ENCODE measurements at regions not wholly inside any gene's neighbourhood (a gene's known extent, or its start where the extent isn't known, plus 50 kb on each side); places are given as distances from the start of the nearest gene placed in this dataset.
"Not testable (repeated sequence)": the region's sequence is repeated elsewhere in the genome, so short reads cannot be mapped to it uniquely, and the experiment has no call there.

GRCh38 chr11:100451801-100452460 is 235.2 kb upstream of the ARHGAP42 start:
- H3K9me3 ChIP-seq (ENCODE audit: control insufficient read depth in 2 of 3, low read length in 3 of 3); H3K27ac ChIP-seq (ENCODE audit: low read depth, low read length); H3K27ac Mint-ChIP-seq; POLR2A ChIA-PET; CTCF ChIA-PET; ATAC-seq; H3K27me3 Mint-ChIP-seq; H3K36me3 Mint-ChIP-seq; H3K4me3 Mint-ChIP-seq; H3K4me1 ChIP-seq (ENCODE audit: control insufficient read depth in 2 of 2, insufficient read depth in 2 of 2, low read length in 2 of 2); H3K27me3 ChIP-seq (ENCODE audit: control insufficient read depth in 2 of 2, insufficient read depth in 2 of 2, low read length in 2 of 2); H3K4me1 Mint-ChIP-seq; H3K36me3 ChIP-seq (ENCODE audit: control insufficient read depth in 2 of 3, insufficient read depth in 3 of 3, low read length in 3 of 3); H3K4me3 ChIP-seq (ENCODE audit: low read length); DNase-seq; intact Hi-C loops (cut with micrococcal nuclease): not testable (repeated sequence)
- H3K9me3 Mint-ChIP-seq, result peaks cover 4 to 17% (median 10%) of the 10 kb centered on the region in 11 donors

- Histone ChIP-seq H3K9me3 (ENCODE audit: control insufficient read depth in 2 of 3, low read length in 3 of 3) (no peaks in the 10 kb centered on the region), H3K36me3 (ENCODE audit: control insufficient read depth in 2 of 3, insufficient read depth in 3 of 3, low read length in 3 of 3) (no peaks in the 10 kb centered on the region), H3K4me1 (ENCODE audit: control insufficient read depth in 2 of 2, insufficient read depth in 2 of 2, low read length in 2 of 2) (no peaks in the 10 kb centered on the region), H3K27me3 (ENCODE audit: control insufficient read depth in 2 of 2, insufficient read depth in 2 of 2, low read length in 2 of 2) (no peaks in the 10 kb centered on the region), H3K4me3 (ENCODE audit: low read length) (no peak overlapping the region), H3K27ac (ENCODE audit: low read depth, low read length) (no peak overlapping the region)
- CTCF ChIA-PET, result no interaction called here
- intact Hi-C loops (cut with micrococcal nuclease), result no loop called here
- POLR2A ChIA-PET, result no interaction called here
- ATAC-seq, result no peak
- Mint-ChIP-seq H3K9me3 (peaks cover 4 to 21% (median 8%) of the 10 kb centered on the region in 11 donors), H3K4me1 (no peaks in the 10 kb centered on the region), H3K27ac (no peak overlapping the region), H3K27me3 (no peaks in the 10 kb centered on the region), H3K4me3 (no peak overlapping the region), H3K36me3 (no peaks in the 10 kb centered on the region)
- no peak for DNase-seq
Measured at GRCh38 chr11:100459811-100460210, 227.3 kb upstream of the ARHGAP42 start.

GRCh38 chr11:100460426-100460825 is 226.7 kb upstream of the ARHGAP42 start:
- no peak for ATAC-seq
- intact Hi-C loops (cut with micrococcal nuclease), result no loop called here
- no peak for DNase-seq
- Mint-ChIP-seq H3K27ac (no peak overlapping the region), H3K4me1 (no peaks in the 10 kb centered on the region), H3K27me3 (no peaks in the 10 kb centered on the region), H3K4me3 (no peak overlapping the region), H3K9me3 (peaks cover 4 to 21% (median 8%) of the 10 kb centered on the region in 11 donors), H3K36me3 (no peaks in the 10 kb centered on the region)
- no peak overlapping the region for H3K27ac ChIP-seq (ENCODE audit: low read depth, low read length)
- H3K27me3 ChIP-seq (ENCODE audit: control insufficient read depth in 2 of 2, insufficient read depth in 2 of 2, low read length in 2 of 2), result no peaks in the 10 kb centered on the region
- no peak overlapping the region for H3K4me3 ChIP-seq (ENCODE audit: low read length)
- CTCF ChIA-PET, result no interaction called here
- no peaks in the 10 kb centered on the region for H3K9me3 ChIP-seq (ENCODE audit: control insufficient read depth in 2 of 3, low read length in 3 of 3)
- POLR2A ChIA-PET, result no interaction called here
- H3K4me1 ChIP-seq (ENCODE audit: control insufficient read depth in 2 of 2, insufficient read depth in 2 of 2, low read length in 2 of 2), result no peaks in the 10 kb centered on the region
- H3K36me3 ChIP-seq (ENCODE audit: control insufficient read depth in 2 of 3, insufficient read depth in 3 of 3, low read length in 3 of 3), result no peaks in the 10 kb centered on the region

GRCh38 chr11:100467821-100468508 is 219.1 kb upstream of the ARHGAP42 start:
- Histone ChIP-seq H3K9me3 (ENCODE audit: control insufficient read depth in 2 of 3, low read length in 3 of 3) (no peaks in the 10 kb centered on the region), H3K4me1 (ENCODE audit: control insufficient read depth in 2 of 2, insufficient read depth in 2 of 2, low read length in 2 of 2) (no peaks in the 10 kb centered on the region), H3K4me3 (ENCODE audit: low read length) (no peak overlapping the region), H3K36me3 (ENCODE audit: control insufficient read depth in 2 of 3, insufficient read depth in 3 of 3, low read length in 3 of 3) (no peaks in the 10 kb centered on the region), H3K27me3 (ENCODE audit: control insufficient read depth in 2 of 2, insufficient read depth in 2 of 2, low read length in 2 of 2) (no peaks in the 10 kb centered on the region), H3K27ac (ENCODE audit: low read depth, low read length) (no peak overlapping the region)
- no peaks in the 10 kb centered on the region for H3K27me3 Mint-ChIP-seq
- no peaks in the 10 kb centered on the region for H3K4me1 Mint-ChIP-seq
- no peak overlapping the region for H3K27ac Mint-ChIP-seq
- H3K4me3 Mint-ChIP-seq, result no peak overlapping the region
- CTCF ChIA-PET, result no interaction called here
- ATAC-seq (no peak), DNase-seq (no peak)
- H3K36me3 Mint-ChIP-seq, result no peaks in the 10 kb centered on the region
- peaks cover 2 to 33% (median 19%) of the 10 kb centered on the region in 11 donors for H3K9me3 Mint-ChIP-seq
- intact Hi-C loops (cut with micrococcal nuclease), result no loop called here
- POLR2A ChIA-PET, result no interaction called here

GRCh38 chr11:100469835-100470234 is 217.3 kb upstream of the ARHGAP42 start:
- no peak overlapping the region for H3K4me3 Mint-ChIP-seq

GRCh38 chr11:100472727-100473389 is 214.2 kb upstream of the ARHGAP42 start:
- DNase-seq (no peak), ATAC-seq (no peak)
- no peaks in the 10 kb centered on the region for H3K36me3 ChIP-seq (ENCODE audit: control insufficient read depth in 2 of 3, insufficient read depth in 3 of 3, low read length in 3 of 3)
- Mint-ChIP-seq H3K9me3 (peaks cover 0 to 24% (median 7%) of the 10 kb centered on the region in 11 donors), H3K4me3 (no peak overlapping the region), H3K4me1 (no peaks in the 10 kb centered on the region), H3K27me3 (no peaks in the 10 kb centered on the region), H3K27ac (no peak overlapping the region), H3K36me3 (no peaks in the 10 kb centered on the region)
- ChIA-PET CTCF (no interaction called here), POLR2A (no interaction called here)
- no peaks in the 10 kb centered on the region for H3K27me3 ChIP-seq (ENCODE audit: control insufficient read depth in 2 of 2, insufficient read depth in 2 of 2, low read length in 2 of 2)
- no peaks in the 10 kb centered on the region for H3K9me3 ChIP-seq (ENCODE audit: control insufficient read depth in 2 of 3, low read length in 3 of 3)
- intact Hi-C loops (cut with micrococcal nuclease), result no loop called here
- no peak overlapping the region for H3K27ac ChIP-seq (ENCODE audit: low read depth, low read length)
- no peaks in the 10 kb centered on the region for H3K4me1 ChIP-seq (ENCODE audit: control insufficient read depth in 2 of 2, insufficient read depth in 2 of 2, low read length in 2 of 2)
- no peak overlapping the region for H3K4me3 ChIP-seq (ENCODE audit: low read length)

More at GRCh38 chr11:100469835-100470234, 217.3 kb upstream of the ARHGAP42 start:
- ChIA-PET CTCF (no interaction called here), POLR2A (no interaction called here)
- Histone ChIP-seq H3K9me3 (ENCODE audit: control insufficient read depth in 2 of 3, low read length in 3 of 3) (no peaks in the 10 kb centered on the region), H3K36me3 (ENCODE audit: control insufficient read depth in 2 of 3, insufficient read depth in 3 of 3, low read length in 3 of 3) (no peaks in the 10 kb centered on the region), H3K27ac (ENCODE audit: low read depth, low read length) (no peak overlapping the region), H3K4me3 (ENCODE audit: low read length) (no peak overlapping the region), H3K4me1 (ENCODE audit: control insufficient read depth in 2 of 2, insufficient read depth in 2 of 2, low read length in 2 of 2) (no peaks in the 10 kb centered on the region), H3K27me3 (ENCODE audit: control insufficient read depth in 2 of 2, insufficient read depth in 2 of 2, low read length in 2 of 2) (no peaks in the 10 kb centered on the region)
- H3K4me1 Mint-ChIP-seq, result no peaks in the 10 kb centered on the region
- DNase-seq, result no peak
- no peak for ATAC-seq
- H3K9me3 Mint-ChIP-seq, result peaks cover 2 to 40% (median 19%) of the 10 kb centered on the region in 11 donors
- no peaks in the 10 kb centered on the region for H3K36me3 Mint-ChIP-seq
- no peak overlapping the region for H3K27ac Mint-ChIP-seq
- intact Hi-C loops (cut with micrococcal nuclease), result no loop called here
- no peaks in the 10 kb centered on the region for H3K27me3 Mint-ChIP-seq

GRCh38 chr11:100473390-100473740 is 213.7 kb upstream of the ARHGAP42 start:
- H3K27ac ChIP-seq (ENCODE audit: low read depth, low read length), result no peak overlapping the region
- Mint-ChIP-seq H3K27me3 (no peaks in the 10 kb centered on the region), H3K9me3 (peaks cover 0 to 22% (median 7%) of the 10 kb centered on the region in 11 donors), H3K27ac (no peak overlapping the region), H3K4me1 (no peaks in the 10 kb centered on the region), H3K36me3 (no peaks in the 10 kb centered on the region), H3K4me3 (no peak overlapping the region)
- H3K36me3 ChIP-seq (ENCODE audit: control insufficient read depth in 2 of 3, insufficient read depth in 3 of 3, low read length in 3 of 3), result no peaks in the 10 kb centered on the region
- no peak overlapping the region for H3K4me3 ChIP-seq (ENCODE audit: low read length)
- POLR2A ChIA-PET, result no interaction called here
- no peaks in the 10 kb centered on the region for H3K9me3 ChIP-seq (ENCODE audit: control insufficient read depth in 2 of 3, low read length in 3 of 3)
- intact Hi-C loops (cut with micrococcal nuclease), result no loop called here
- CTCF ChIA-PET, result no interaction called here
- no peak for ATAC-seq
- no peak for DNase-seq
- H3K27me3 ChIP-seq (ENCODE audit: control insufficient read depth in 2 of 2, insufficient read depth in 2 of 2, low read length in 2 of 2), result no peaks in the 10 kb centered on the region
- H3K4me1 ChIP-seq (ENCODE audit: control insufficient read depth in 2 of 2, insufficient read depth in 2 of 2, low read length in 2 of 2), result no peaks in the 10 kb centered on the region

Measured in naive thymus-derived CD4-positive, alpha-beta T cell (primary cell).